DND-41 (cell line): ENCODE measurements at regions not wholly inside any gene's neighbourhood (a gene's known extent, or its start where the extent isn't known, plus 50 kb on each side); places are given as distances from the start of the nearest gene placed in this dataset.

Experiments
- EZH2 ChIP-seq: IDR thresholded peaks from 3 replicates; pipeline ENCODE4 v1.6.1; 2012; ENCODE audit warnings: borderline replicate concordance, low read depth, mild to moderate bottlenecking, moderate library complexity, low read length, inconsistent platforms; ENCODE audit not compliant: severe bottlenecking
- TF ChIP-seq, protein P1 (sequence below): IDR thresholded peaks from 2 replicates; pipeline ENCODE4 v1.5.1; 2012; ENCODE audit warnings: borderline replicate concordance, low read length, moderate library complexity, mild to moderate bottlenecking; ENCODE audit not compliant: poor library complexity, severe bottlenecking; ENCODE audit errors: extremely low read depth

DNA sequence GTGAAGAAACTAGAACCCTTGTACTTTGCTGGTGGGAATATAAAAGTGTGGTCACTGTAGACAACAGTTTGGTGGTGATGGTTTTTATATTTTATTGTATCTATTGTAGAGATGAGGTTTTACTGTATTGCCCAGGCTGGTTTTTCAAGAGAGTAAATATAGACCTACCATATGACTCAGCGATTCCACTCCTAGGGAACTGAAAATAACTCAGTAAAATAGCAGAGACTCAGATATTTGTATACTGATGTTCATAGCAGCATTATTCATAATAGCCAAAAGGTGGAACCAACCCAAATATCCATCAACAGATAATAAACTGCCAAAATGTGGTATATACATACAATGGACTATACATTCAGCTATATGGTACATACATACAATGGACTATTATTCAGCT lies 68.8 kb upstream of the IL12A start:
- TF ChIP-seq, protein P1, sequence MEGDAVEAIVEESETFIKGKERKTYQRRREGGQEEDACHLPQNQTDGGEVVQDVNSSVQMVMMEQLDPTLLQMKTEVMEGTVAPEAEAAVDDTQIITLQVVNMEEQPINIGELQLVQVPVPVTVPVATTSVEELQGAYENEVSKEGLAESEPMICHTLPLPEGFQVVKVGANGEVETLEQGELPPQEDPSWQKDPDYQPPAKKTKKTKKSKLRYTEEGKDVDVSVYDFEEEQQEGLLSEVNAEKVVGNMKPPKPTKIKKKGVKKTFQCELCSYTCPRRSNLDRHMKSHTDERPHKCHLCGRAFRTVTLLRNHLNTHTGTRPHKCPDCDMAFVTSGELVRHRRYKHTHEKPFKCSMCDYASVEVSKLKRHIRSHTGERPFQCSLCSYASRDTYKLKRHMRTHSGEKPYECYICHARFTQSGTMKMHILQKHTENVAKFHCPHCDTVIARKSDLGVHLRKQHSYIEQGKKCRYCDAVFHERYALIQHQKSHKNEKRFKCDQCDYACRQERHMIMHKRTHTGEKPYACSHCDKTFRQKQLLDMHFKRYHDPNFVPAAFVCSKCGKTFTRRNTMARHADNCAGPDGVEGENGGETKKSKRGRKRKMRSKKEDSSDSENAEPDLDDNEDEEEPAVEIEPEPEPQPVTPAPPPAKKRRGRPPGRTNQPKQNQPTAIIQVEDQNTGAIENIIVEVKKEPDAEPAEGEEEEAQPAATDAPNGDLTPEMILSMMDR, result no peak
- no peak for TF ChIP-seq EZH2
